K562 (cell line): ENCODE measurements at regions not wholly inside any gene's neighbourhood (a gene's known extent, or its start where the extent isn't known, plus 50 kb on each side); places are given as distances from the start of the nearest gene placed in this dataset.

Experiments
- MTA3 ChIP-seq: fragments of 450-650 bp; formaldehyde crosslinking; IDR thresholded peaks from 2 replicates; pipeline ENCODE4 v1.6.1; 2017; ENCODE audit warnings: mild to moderate bottlenecking, borderline replicate concordance
- NCOR1 ChIP-seq: fragments of 450-650 bp; IDR thresholded peaks from 2 replicates; pipeline ENCODE4 v1.6.1; 2016; ENCODE audit warnings: mild to moderate bottlenecking, moderate library complexity
- NEUROD1 ChIP-seq: fragments of 150-350 bp; IDR thresholded peaks from 2 replicates; pipeline ENCODE4 v1.6.1; 2014; ENCODE audit warnings: borderline replicate concordance, low read length, low read depth; ENCODE audit not compliant: partially characterized antibody
- NR0B1 ChIP-seq: fragments of 450-650 bp; IDR thresholded peaks from one replicate; pipeline ENCODE4 v1.6.1; 2018; ENCODE audit warnings: mild to moderate bottlenecking, moderate library complexity; ENCODE audit not compliant: partially characterized antibody
- TAL1 ChIP-seq: fragments of 450-650 bp; IDR thresholded peaks from 2 replicates; pipeline ENCODE4 v1.6.1; 2016; ENCODE audit warnings: mild to moderate bottlenecking
- USF2 ChIP-seq: sonication (generic); formaldehyde crosslinking; IDR thresholded peaks from 2 replicates; pipeline ENCODE4 v1.5.0; 2020; ENCODE audit warnings: missing genetic modification reagents
- ZFP1 ChIP-seq: fragments of 450-650 bp; formaldehyde crosslinking; IDR thresholded peaks from 2 replicates; pipeline ENCODE4 v1.4.0; 2020; ENCODE audit warnings: mild to moderate bottlenecking, mixed read lengths
- TF ChIP-seq, protein P1 (sequence below): sonication (generic); formaldehyde crosslinking; IDR thresholded peaks from 2 replicates; pipeline ENCODE4 v1.8.0; 2022; ENCODE audit warnings: mild to moderate bottlenecking, low read depth, missing genetic modification reagents
- TF ChIP-seq, protein P2 (sequence below): fragments of 250-450 bp; sonication (Bioruptor Pico); IDR thresholded peaks from 2 replicates; pipeline ENCODE4 v1.8.0; 2022; ENCODE audit warnings: moderate library complexity, mild to moderate bottlenecking, inconsistent platforms

GRCh38 chr1:90144820-90145219 lies 149.9 kb downstream of the ZNF326 start (continued):
- TF ChIP-seq NEUROD1 (no peak), USF2 (CRISPR knock-in tag) (no peak), MTA3 (no peak), NR0B1 (no peak), ZFP1 (CRISPR knock-in tag) (no peak), NCOR1 (no peak), TAL1 (no peak)
- TF ChIP-seq, protein P1, sequence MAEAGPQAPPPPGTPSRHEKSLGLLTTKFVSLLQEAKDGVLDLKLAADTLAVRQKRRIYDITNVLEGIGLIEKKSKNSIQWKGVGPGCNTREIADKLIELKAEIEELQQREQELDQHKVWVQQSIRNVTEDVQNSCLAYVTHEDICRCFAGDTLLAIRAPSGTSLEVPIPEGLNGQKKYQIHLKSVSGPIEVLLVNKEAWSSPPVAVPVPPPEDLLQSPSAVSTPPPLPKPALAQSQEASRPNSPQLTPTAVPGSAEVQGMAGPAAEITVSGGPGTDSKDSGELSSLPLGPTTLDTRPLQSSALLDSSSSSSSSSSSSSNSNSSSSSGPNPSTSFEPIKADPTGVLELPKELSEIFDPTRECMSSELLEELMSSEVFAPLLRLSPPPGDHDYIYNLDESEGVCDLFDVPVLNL (CRISPR knock-in tag) = no peak
- TF ChIP-seq, protein P2, sequence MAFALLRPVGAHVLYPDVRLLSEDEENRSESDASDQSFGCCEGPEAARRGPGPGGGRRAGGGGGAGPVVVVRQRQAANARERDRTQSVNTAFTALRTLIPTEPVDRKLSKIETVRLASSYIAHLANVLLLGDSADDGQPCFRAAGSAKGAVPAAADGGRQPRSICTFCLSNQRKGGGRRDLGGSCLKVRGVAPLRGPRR (CRISPR knock-in tag) = no peak
